ENCODE measurements at regions not wholly inside any gene's neighbourhood (a gene's known extent, or its start where the extent isn't known, plus 50 kb on each side); places are given as distances from the start of the nearest gene placed in this dataset.

DNA sequence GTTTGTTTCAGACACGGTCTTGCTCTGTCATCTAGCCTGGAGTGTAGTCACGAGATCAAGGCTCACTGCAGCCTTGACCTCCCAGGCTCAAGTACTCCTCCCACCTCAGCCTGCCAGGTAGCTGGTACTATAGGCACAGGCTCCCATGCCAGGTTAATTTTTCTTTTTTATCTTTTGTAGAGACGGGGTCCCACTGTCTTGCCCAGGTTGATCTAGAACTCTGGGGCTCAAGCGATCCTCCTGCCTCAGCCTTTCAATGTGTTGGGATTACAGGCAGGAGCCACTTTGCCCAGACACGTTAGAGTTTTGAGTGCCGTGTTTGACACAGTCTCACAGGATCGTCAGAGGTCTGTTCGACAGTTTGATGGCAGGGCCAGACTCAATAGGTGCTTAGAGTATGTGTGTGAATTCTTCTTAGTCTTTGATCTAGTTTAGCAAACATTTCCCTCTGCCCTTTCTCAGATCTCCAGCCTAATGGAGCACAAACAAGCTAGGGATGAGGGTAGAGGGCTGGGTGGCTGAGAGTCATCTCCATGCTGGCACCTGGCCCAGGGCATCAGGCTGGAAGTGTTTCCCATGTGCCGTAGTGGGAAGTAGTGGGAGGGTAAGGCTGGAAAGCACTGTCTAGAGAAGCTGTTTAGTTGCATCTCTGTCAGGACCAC, 66.1 kb upstream of the DLG1 start (continued):
- TF ChIP-seq ZNF224 (CRISPR knock-in tag; IDR thresholded peaks at IDR 0.05): no peak
- TF ChIP-seq NONO (IDR thresholded peaks at IDR 0.05): no peak
- TF ChIP-seq NONO (CRISPR knock-in tag; conservative IDR thresholded peaks at IDR 0.05): no peak
- TF ChIP-seq, protein P1, sequence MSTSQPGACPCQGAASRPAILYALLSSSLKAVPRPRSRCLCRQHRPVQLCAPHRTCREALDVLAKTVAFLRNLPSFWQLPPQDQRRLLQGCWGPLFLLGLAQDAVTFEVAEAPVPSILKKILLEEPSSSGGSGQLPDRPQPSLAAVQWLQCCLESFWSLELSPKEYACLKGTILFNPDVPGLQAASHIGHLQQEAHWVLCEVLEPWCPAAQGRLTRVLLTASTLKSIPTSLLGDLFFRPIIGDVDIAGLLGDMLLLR (CRISPR knock-in tag; IDR thresholded peaks at IDR 0.05): no peak
- no peak for TF ChIP-seq NPAS2 (CRISPR knock-in tag; IDR thresholded peaks at IDR 0.05; ENCODE audit: borderline replicate concordance)
- TF ChIP-seq, protein P2, sequence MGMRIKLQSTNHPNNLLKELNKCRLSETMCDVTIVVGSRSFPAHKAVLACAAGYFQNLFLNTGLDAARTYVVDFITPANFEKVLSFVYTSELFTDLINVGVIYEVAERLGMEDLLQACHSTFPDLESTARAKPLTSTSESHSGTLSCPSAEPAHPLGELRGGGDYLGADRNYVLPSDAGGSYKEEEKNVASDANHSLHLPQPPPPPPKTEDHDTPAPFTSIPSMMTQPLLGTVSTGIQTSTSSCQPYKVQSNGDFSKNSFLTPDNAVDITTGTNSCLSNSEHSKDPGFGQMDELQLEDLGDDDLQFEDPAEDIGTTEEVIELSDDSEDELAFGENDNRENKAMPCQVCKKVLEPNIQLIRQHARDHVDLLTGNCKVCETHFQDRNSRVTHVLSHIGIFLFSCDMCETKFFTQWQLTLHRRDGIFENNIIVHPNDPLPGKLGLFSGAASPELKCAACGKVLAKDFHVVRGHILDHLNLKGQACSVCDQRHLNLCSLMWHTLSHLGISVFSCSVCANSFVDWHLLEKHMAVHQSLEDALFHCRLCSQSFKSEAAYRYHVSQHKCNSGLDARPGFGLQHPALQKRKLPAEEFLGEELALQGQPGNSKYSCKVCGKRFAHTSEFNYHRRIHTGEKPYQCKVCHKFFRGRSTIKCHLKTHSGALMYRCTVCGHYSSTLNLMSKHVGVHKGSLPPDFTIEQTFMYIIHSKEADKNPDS (CRISPR knock-in tag; IDR thresholded peaks at IDR 0.05): no peak
- no peak for TF ChIP-seq HIVEP1 (CRISPR knock-in tag; IDR thresholded peaks at IDR 0.05)
- no peak for TF ChIP-seq ZNF563 (CRISPR knock-in tag; IDR thresholded peaks at IDR 0.05)
- 0 out of 2 replicates have a peak, but pooled peaks have one; percentile 64 for TF ChIP-seq TARDBP (CRISPR knock-in tag; IDR thresholded peaks at IDR 0.05)
- no peak for TF ChIP-seq MLLT10 (CRISPR knock-in tag; IDR thresholded peaks at IDR 0.05)
- TF ChIP-seq XBP1 (CRISPR knock-in tag; IDR thresholded peaks at IDR 0.05): no peak
- no peak for TF ChIP-seq HOXA7 (CRISPR knock-in tag; IDR thresholded peaks at IDR 0.05)
- TF ChIP-seq, protein P3, sequence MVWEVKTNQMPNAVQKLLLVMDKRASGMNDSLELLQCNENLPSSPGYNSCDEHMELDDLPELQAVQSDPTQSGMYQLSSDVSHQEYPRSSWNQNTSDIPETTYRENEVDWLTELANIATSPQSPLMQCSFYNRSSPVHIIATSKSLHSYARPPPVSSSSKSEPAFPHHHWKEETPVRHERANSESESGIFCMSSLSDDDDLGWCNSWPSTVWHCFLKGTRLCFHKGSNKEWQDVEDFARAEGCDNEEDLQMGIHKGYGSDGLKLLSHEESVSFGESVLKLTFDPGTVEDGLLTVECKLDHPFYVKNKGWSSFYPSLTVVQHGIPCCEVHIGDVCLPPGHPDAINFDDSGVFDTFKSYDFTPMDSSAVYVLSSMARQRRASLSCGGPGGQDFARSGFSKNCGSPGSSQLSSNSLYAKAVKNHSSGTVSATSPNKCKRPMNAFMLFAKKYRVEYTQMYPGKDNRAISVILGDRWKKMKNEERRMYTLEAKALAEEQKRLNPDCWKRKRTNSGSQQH (CRISPR knock-in tag; IDR thresholded peaks at IDR 0.05; ENCODE audit: low read depth): no peak; the same call in 1 of the 2 replicates
- TF ChIP-seq, protein P4, sequence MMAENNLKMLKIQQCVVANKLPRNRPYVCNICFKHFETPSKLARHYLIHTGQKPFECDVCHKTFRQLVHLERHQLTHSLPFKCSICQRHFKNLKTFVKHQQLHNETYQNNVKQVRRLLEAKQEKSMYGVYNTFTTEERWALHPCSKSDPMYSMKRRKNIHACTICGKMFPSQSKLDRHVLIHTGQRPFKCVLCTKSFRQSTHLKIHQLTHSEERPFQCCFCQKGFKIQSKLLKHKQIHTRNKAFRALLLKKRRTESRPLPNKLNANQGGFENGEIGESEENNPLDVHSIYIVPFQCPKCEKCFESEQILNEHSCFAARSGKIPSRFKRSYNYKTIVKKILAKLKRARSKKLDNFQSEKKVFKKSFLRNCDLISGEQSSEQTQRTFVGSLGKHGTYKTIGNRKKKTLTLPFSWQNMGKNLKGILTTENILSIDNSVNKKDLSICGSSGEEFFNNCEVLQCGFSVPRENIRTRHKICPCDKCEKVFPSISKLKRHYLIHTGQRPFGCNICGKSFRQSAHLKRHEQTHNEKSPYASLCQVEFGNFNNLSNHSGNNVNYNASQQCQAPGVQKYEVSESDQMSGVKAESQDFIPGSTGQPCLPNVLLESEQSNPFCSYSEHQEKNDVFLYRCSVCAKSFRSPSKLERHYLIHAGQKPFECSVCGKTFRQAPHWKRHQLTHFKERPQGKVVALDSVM (CRISPR knock-in tag; IDR thresholded peaks at IDR 0.05): no peak
- TF ChIP-seq, protein P5, sequence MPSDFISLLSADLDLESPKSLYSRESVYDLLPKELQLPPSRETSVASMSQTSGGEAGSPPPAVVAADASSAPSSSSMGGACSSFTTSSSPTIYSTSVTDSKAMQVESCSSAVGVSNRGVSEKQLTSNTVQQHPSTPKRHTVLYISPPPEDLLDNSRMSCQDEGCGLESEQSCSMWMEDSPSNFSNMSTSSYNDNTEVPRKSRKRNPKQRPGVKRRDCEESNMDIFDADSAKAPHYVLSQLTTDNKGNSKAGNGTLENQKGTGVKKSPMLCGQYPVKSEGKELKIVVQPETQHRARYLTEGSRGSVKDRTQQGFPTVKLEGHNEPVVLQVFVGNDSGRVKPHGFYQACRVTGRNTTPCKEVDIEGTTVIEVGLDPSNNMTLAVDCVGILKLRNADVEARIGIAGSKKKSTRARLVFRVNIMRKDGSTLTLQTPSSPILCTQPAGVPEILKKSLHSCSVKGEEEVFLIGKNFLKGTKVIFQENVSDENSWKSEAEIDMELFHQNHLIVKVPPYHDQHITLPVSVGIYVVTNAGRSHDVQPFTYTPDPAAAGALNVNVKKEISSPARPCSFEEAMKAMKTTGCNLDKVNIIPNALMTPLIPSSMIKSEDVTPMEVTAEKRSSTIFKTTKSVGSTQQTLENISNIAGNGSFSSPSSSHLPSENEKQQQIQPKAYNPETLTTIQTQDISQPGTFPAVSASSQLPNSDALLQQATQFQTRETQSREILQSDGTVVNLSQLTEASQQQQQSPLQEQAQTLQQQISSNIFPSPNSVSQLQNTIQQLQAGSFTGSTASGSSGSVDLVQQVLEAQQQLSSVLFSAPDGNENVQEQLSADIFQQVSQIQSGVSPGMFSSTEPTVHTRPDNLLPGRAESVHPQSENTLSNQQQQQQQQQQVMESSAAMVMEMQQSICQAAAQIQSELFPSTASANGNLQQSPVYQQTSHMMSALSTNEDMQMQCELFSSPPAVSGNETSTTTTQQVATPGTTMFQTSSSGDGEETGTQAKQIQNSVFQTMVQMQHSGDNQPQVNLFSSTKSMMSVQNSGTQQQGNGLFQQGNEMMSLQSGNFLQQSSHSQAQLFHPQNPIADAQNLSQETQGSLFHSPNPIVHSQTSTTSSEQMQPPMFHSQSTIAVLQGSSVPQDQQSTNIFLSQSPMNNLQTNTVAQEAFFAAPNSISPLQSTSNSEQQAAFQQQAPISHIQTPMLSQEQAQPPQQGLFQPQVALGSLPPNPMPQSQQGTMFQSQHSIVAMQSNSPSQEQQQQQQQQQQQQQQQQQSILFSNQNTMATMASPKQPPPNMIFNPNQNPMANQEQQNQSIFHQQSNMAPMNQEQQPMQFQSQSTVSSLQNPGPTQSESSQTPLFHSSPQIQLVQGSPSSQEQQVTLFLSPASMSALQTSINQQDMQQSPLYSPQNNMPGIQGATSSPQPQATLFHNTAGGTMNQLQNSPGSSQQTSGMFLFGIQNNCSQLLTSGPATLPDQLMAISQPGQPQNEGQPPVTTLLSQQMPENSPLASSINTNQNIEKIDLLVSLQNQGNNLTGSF (CRISPR knock-in tag; IDR thresholded peaks at IDR 0.05): no peak
- TF ChIP-seq HOXA5 (CRISPR knock-in tag; IDR thresholded peaks at IDR 0.05): no peak
- no peak for TF ChIP-seq NFYC (CRISPR knock-in tag; IDR thresholded peaks at IDR 0.05)
- no peak for TF ChIP-seq PAWR (CRISPR knock-in tag; IDR thresholded peaks at IDR 0.05; ENCODE audit: borderline replicate concordance)

Data from HepG2 (cell line).